PFSK-1 (cell line): ENCODE measurements at regions not wholly inside any gene's neighbourhood (a gene's known extent, or its start where the extent isn't known, plus 50 kb on each side); places are given as distances from the start of the nearest gene placed in this dataset.

Source experiments
- FOXP2 ChIP-seq: optimal IDR thresholded peaks from 2 replicates; pipeline ENCODE3; 2011; ENCODE audit warnings: borderline replicate concordance, control low read depth, inconsistent platforms; ENCODE audit not compliant: insufficient read depth; ENCODE audit errors: extremely low read length, extremely low read depth
- POLR2AphosphoS5 ChIP-seq: IDR thresholded peaks from 2 replicates; pipeline ENCODE4 v1.6.1; 2012; ENCODE audit warnings: low read depth, mild to moderate bottlenecking, control low read depth, low read length, moderate library complexity
- TAF1 ChIP-seq: IDR thresholded peaks from 2 replicates; pipeline ENCODE4 v1.6.1; 2012; ENCODE audit warnings: low read length, control low read depth, borderline replicate concordance; ENCODE audit not compliant: insufficient read depth

DNA sequence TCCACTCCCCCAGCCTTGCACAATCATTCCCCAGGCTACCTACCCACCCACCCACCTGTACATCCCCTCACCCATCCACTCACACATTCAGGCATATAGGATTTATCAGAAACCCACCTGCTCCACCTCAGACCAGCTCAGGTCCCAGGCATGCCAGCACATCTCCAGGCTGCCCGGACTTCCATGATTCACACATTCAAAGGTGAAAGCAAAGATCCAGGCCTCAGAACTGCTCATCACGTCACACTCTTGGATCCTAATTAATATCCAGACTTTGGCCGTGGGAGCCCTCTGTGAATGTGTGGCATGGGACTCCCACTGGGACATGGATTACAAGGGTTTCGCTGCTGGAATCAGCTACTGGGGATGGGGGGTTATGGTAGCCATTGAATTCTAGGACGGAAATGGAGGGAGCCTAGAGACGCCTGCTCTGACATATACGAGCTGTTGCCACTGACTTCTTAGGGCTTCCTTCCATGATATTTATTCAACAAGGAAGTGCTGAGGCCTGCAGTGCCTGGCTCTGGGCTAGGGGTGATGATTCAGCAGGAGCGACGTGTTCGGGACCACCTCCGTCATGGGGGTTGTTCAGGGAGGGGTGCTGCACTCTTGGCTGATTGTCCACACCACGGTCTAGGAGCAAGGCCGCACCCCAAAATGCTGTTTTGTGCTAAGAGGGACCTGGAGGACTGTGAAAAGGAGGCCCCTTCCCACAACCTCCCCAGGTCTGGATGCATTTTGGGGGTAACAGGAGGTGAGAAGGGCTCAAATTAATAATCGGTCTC, 56.9 kb upstream of the ADRA2C start:
- TF ChIP-seq FOXP2, result no peak
- TF ChIP-seq POLR2AphosphoS5, result no peak
- no peak for TF ChIP-seq TAF1
